SJCRH30 (cell line): ENCODE measurements at regions not wholly inside any gene's neighbourhood (a gene's known extent, or its start where the extent isn't known, plus 50 kb on each side); places are given as distances from the start of the nearest gene placed in this dataset.
"Not testable (repeated sequence)": the region's sequence is repeated elsewhere in the genome, so short reads cannot be mapped to it uniquely, and the experiment has no call there.

Source experiments
- DNase-seq, 2 experiments: peaks; one replicate each; pipeline ENCODE4 v3.0.0-alpha.2; 2015 to 2020
- H3K27ac ChIP-seq: fragments of 250-450 bp; sonication (Bioruptor Pico); 2 replicates; pipeline ENCODE4 v1.5.1; 2020; ENCODE audit warnings: mild to moderate bottlenecking, moderate library complexity
- H3K27me3 ChIP-seq: fragments of 250-450 bp; sonication (Bioruptor Pico); 2 replicates; pipeline ENCODE4 v1.5.1; 2020; ENCODE audit warnings: mild to moderate bottlenecking, moderate library complexity
- H3K36me3 ChIP-seq: fragments of 250-450 bp; sonication (Bioruptor Pico); 2 replicates; pipeline ENCODE4 v1.5.1; 2020; ENCODE audit warnings: mild to moderate bottlenecking, moderate library complexity
- H3K4me1 ChIP-seq: fragments of 250-450 bp; sonication (Bioruptor Pico); 2 replicates; pipeline ENCODE4 v1.5.1; 2020; ENCODE audit warnings: mild to moderate bottlenecking, moderate library complexity
- H3K4me3 ChIP-seq: fragments of 250-450 bp; sonication (Bioruptor Pico); 2 replicates; pipeline ENCODE4 v1.5.1; 2020; ENCODE audit warnings: mild to moderate bottlenecking, moderate library complexity
- H3K9me3 ChIP-seq: fragments of 250-450 bp; sonication (Bioruptor Pico); replicated peaks from 2 replicates; pipeline ENCODE4 v1.5.1; 2020; ENCODE audit warnings: mild to moderate bottlenecking, moderate library complexity

DNA sequence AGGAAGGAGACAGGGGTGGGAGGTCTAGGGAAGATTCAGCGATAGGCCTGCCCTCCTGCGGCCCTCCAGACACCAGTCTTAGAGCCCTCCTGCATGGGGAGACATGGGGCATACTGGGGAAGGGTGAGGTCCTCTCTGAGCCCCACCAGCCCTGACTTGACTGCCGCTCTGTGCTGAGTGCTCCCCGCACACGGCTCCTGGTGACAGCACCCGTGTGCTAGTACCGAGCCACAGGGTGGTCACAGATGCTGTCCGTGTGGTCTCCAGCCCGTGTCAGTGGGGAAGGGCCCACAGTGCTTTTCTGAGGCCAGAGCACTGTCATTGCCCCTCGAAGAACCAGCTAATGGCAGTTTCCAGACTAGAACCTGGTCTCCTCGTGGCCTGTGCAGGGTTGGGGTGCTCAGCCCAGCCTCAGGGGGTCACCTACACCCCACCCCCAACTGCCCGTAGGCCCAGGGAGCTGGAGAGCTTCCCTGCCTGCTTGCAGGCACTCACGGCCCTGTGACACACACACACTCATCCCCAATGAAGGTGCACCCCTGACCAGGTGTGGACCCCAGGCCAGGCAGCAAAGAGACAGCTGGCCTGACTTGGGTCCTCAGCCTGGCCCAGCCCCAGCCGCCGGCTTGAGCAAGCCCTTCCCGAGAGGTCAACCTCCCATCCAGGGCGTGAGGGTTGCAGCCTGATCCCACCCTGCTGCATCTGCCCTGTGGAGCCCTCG is 86.0 kb upstream of the RET start:
- Histone ChIP-seq H3K4me1 (no peaks in the 10 kb centered on the region), H3K9me3 (no peaks in the 10 kb centered on the region), H3K27ac (no peak overlapping the region), H3K27me3 (no peaks in the 10 kb centered on the region), H3K4me3 (no peak overlapping the region), H3K36me3 (no peaks in the 10 kb centered on the region)
- DNase-seq: no peak

DNA sequence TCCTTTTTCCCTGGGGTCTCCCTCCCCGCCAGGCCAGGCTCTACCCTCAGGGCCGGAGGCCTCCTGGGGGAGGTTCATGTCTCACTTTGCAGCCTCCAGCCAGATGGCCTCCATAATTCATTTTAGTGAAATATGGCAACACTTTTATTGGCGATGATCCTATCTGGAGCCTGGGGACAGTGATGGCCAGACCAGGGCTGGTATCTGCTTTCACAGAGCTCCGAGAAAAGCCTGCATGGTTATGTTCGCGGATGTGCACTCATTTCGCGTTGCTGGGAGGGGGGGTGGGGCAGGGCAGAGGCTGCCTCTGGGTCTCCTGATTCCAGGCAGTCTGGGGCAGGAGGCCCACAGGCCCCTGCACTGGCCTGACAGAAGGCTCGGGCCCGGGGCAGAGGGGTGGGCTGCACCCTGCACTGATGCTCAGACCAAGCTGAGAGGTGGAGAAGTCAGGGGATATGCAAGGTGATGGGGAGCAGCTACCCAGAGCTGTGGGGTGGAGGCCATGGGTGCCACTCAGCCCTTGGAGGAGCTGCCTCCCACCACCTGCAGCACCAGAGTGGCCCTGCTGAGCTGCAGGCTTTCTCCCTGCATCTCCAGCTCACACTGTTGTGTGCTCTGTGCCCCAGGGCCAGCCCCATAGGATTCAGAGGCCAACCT is 85.3 kb upstream of the RET start:
- H3K4me1 ChIP-seq: no peaks in the 10 kb centered on the region
- no peaks in the 10 kb centered on the region for H3K36me3 ChIP-seq
- no peak overlapping the region for H3K4me3 ChIP-seq
- H3K27me3 ChIP-seq: no peaks in the 10 kb centered on the region
- no peak for DNase-seq
- H3K9me3 ChIP-seq: no peaks in the 10 kb centered on the region
- no peak overlapping the region for H3K27ac ChIP-seq

DNA sequence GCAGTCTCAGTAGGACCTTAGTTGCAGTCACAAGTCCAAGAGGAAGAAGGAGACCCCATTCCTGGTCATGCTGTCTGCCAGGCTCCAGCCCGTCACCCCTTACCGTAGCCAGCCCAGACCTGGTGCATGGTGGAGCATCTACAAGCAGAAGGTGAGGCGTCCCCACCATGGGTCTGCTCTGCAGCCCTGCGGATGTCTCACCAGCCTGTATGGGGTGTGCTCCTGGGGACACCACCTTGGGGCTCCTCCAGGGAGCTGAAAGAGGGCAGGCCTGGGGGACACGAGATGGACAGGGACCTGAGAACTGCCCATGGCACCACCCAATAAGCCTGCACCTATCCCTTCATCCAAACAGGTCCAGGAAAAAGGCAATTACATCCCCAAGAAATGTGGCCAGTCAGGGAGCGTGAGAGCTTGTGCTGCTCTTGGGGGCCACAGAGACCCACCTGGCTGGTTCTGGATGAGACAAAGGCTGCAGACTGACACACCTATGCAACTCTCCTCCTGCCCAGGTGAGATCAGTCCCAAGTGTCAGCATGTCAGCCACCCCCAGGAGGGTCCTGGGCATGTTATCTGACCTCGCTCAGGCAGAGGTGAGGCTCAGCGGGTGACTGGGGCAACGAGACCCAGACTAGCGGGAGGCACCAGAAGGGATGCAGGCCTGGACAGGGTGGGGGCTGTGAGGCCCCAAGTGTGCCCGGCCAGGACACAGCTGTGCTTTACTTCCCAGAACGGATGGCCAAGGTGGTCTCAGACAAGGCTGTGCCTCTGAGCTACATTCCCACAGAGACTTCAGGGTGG is 84.5 kb upstream of the RET start:
- H3K4me1 ChIP-seq: no peaks in the 10 kb centered on the region
- H3K27ac ChIP-seq: no peak overlapping the region
- H3K36me3 ChIP-seq: no peaks in the 10 kb centered on the region
- no peaks in the 10 kb centered on the region for H3K9me3 ChIP-seq
- DNase-seq: no peak
- no peak overlapping the region for H3K4me3 ChIP-seq
- H3K27me3 ChIP-seq: no peaks in the 10 kb centered on the region

DNA sequence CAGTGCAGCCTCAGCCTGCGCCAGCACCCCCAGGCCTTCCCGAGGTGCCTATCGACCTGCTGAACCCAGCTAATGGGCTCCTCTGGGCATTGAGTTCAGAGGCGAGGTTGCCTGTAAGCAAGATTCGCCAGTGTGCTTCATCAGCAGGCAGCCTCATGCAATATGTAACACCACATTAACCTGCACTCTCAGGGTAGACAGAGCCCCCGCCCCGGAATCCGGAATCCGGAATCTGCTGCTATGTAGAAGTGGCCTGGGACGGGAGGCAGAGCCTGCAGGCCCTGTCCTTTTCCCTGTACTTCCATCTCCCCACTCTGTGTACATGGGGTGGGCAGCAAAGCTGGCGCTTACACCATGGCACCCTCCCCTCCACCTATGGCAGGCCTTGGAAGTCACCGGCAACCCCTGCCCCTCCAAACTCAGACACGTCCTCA is 83.9 kb upstream of the RET start:
- Histone ChIP-seq H3K9me3 (no peaks in the 10 kb centered on the region), H3K4me3 (no peak overlapping the region), H3K27ac (no peak overlapping the region), H3K36me3 (no peaks in the 10 kb centered on the region), H3K27me3 (no peaks in the 10 kb centered on the region), H3K4me1 (no peaks in the 10 kb centered on the region)
- no peak for DNase-seq

DNA sequence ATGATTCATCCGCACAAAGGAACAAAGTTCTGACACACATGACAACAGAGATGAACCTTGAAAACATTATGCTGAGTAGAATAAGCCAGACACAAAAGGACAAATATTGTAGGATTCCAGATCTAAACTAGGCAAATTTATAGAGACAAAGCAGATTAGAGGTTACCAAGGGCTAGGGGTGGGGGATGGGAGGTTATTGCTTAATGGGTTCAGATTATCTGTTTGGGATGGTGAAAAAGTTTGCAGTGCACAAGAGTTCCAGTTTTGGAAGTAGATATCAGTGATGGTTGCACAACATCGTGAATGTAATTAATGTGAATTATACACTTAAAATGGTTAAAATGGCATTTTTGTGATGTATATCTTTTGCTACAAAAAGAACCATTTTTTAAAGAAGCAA is 82.0 kb upstream of the RET start:
- H3K27ac ChIP-seq, H3K36me3 ChIP-seq, H3K4me3 ChIP-seq, H3K27me3 ChIP-seq, DNase-seq, H3K9me3 ChIP-seq, H3K4me1 ChIP-seq: not testable (repeated sequence)

DNA sequence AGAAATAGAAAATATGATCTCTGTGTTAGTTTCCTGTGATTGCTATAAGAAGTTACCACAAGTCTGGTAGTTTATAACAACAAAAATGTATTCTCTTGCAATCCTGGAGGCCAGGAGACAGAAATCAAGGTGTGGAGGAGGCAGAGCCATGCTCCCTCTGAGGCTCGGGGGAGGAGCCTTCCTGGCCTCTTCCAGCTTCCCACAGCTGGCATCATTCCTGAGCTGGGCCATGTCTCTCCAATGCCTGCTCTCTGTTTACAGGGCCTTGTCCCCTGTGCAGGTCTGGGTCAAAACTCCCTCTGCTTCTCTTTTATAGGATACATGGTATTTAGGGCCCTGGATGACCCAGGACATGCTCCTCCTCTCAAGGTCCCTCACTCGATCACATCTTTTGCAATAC is 81.3 kb upstream of the RET start:
- H3K4me1 ChIP-seq: no peaks in the 10 kb centered on the region
- no peak for DNase-seq

DNA sequence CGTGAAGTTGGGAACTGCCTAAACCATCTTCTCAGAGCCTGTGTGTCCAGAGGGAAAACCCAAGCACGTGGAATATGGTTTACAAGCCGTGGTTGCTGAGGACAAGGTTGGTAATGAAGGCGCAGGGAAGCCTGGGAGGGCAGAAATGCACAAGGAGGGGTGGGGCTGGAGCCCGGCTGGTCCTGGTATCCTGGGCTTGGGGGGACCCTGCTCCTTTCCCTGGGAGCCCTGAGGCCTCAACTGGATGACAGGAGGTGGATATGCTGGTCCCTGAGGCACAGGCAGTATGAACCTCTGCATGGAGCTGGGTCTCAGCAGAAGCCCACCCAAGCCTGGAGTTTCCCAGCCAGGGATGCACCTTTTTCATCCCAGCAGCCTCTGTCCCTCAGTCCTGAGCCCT is 80.3 kb upstream of the RET start:
- Histone ChIP-seq H3K36me3 (no peaks in the 10 kb centered on the region), H3K27me3 (no peaks in the 10 kb centered on the region), H3K4me3 (no peak overlapping the region), H3K9me3 (no peaks in the 10 kb centered on the region), H3K27ac (no peak overlapping the region), H3K4me1 (no peaks in the 10 kb centered on the region)
- no peak for DNase-seq

More for the DNA sequence above, 81.3 kb upstream of the RET start:
- no peak overlapping the region for H3K27ac ChIP-seq
- H3K9me3 ChIP-seq: no peaks in the 10 kb centered on the region
- H3K27me3 ChIP-seq: no peaks in the 10 kb centered on the region
- no peak overlapping the region for H3K4me3 ChIP-seq
- H3K36me3 ChIP-seq: no peaks in the 10 kb centered on the region

DNA sequence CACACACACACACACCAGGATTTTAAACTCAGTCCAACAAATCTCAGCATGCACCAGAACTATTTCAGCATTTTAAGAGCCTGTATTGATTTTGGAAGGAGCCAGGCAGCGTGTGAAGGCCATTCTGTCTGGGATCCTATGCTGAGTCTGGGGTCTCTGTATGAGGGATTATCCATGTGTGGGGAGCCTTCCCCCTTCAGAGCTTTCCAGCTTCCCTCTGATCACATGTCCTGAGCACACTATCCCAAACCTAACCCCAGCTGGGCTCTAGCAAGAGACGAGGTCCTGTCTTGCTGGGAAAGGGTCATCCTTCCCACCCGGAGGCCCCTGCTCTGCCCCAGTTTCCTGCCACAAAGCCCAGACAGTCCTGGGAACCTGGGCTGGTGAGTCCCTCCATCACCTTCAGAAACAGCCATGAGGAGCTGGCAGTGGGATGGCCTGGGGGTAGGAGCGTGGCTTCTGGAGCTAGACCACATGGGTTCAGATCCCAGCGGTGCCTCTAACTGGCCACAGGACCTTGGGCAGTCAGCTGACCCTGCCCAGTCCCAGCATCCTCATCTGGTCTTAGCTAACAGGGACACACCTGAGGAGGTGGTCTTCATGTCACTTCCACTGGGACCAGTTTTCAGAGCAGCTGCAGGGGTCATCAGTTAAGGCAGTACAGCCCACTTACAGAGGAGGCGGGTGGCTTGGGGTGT is 79.6 kb upstream of the RET start:
- Histone ChIP-seq H3K9me3 (no peaks in the 10 kb centered on the region), H3K36me3 (no peaks in the 10 kb centered on the region), H3K4me3 (no peak overlapping the region), H3K27ac (no peak overlapping the region), H3K4me1 (no peaks in the 10 kb centered on the region), H3K27me3 (no peaks in the 10 kb centered on the region)
- DNase-seq: peak in 1 of 2 experiments; percentile 0

DNA sequence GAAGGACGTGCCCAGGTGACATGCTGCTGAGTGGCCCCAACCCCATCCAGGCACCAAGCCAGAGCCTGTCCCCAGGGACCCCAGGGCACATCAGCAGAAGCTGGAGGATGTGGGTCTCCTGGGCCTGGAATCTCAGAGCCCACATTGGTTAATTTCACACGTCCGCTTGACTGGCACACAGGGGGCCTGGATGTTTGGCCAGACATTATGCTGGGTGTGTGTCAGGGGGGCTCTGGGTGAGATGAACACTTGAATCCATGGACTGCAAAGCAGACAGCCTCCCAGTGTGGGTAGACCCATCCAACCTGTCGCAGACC is 79.1 kb upstream of the RET start:
- H3K27me3 ChIP-seq: no peaks in the 10 kb centered on the region
- H3K4me3 ChIP-seq: no peak overlapping the region
- H3K4me1 ChIP-seq: no peaks in the 10 kb centered on the region
- H3K9me3 ChIP-seq: no peaks in the 10 kb centered on the region
- H3K36me3 ChIP-seq: no peaks in the 10 kb centered on the region
- no peak overlapping the region for H3K27ac ChIP-seq
- no peak for DNase-seq

DNA sequence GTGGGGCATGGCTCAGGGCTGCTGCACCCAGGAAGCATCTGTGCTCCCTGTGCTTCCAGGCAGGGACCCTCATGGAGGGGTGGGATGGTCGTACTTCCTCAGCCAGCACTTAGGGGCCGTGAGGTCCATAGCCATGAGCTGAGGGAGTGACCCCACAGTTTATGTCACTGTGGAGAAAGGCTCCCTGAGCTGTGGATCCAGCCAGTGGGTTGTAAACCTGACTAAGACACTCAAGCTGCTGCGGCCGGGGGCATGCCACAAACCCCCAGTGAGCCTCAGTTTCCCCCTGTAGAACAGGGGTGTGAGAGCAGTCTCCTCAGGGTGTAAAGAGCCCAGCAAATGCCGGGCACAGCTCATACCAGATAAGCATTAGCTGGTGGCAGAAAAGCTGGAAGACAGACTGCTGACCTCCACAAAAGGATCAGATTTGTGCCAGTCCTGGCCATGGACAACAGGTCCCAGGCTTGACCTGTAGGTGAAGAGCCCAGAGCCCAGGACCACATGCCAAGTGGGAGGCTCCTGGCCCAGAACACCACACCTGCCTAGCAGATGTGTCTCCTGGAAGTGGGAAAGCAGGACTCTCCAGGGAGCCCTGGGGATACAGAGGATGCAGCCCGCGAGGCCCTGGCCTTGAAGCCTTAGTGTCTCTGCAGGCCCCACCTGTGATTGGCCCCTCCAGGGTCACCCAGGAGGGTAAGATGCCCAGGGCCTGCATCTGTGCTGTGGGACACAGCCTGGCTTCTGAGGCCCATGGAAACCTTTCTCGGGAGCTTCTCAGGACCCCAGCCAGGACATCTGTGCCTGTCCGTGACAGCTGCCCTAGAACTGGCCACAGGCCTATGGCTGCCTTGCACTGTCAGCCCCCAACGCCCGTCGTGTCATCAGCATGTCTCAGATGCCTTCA is 78.1 kb upstream of the RET start:
- Histone ChIP-seq H3K4me3 (no peak overlapping the region), H3K4me1 (no peaks in the 10 kb centered on the region), H3K9me3 (no peaks in the 10 kb centered on the region), H3K27me3 (no peaks in the 10 kb centered on the region), H3K36me3 (no peaks in the 10 kb centered on the region), H3K27ac (no peak overlapping the region)
- no peak for DNase-seq

DNA sequence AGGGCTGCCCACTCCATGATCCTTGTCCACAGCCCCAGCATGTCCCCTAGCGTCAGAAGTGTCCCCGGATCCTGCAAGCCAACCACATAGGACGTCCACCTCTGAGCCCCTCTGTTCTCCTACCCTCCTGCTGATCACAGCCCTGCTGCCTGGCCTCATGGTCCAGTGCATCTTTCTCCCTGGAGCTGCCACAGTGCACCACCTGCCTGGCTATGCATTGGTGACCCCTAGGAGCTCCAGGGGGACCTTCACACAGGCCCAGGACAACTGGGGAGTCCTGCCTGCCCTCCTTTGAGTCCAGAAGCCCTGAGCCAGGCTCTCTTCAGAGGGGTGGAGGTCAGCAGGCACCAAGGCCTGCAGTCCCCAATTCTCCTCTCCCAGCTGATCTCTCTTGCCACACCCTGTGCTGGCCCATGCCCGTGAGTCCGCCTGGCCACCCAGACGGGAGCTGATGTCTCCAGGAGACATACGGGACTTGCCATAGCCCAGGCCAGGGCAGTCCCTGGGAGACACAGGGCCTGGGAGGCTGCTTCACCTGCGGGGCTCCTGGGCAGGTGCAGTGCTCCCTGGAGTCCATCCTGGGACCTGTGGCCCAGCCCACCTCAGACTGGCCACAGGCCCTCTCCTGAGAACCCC is 77.4 kb upstream of the RET start:
- no peak for DNase-seq
- Histone ChIP-seq H3K9me3 (no peaks in the 10 kb centered on the region), H3K4me1 (no peaks in the 10 kb centered on the region), H3K36me3 (no peaks in the 10 kb centered on the region), H3K4me3 (no peak overlapping the region), H3K27me3 (no peaks in the 10 kb centered on the region), H3K27ac (no peak overlapping the region)

DNA sequence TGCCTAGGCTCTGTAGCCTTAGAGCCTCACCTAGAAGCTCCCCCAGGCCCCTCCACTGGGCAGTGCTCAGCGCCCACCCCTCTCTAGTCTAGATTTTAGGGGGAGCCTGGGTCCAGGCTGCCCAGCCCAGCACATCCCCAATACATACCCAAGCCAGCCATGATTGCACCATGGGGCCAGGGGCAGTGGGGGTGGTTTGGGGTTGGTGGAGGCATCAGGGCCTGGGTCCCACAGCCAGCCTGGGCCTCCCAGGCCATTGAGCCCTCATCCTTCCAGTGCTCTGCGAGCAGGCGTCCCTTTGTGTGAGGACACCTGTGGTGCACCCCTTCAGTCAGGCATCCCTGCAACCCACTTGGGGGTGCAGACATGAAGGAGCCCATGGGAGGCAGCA is 76.9 kb upstream of the RET start:
- no peaks in the 10 kb centered on the region for H3K4me1 ChIP-seq
- no peaks in the 10 kb centered on the region for H3K27me3 ChIP-seq
- no peak overlapping the region for H3K4me3 ChIP-seq
- no peaks in the 10 kb centered on the region for H3K36me3 ChIP-seq
- no peak overlapping the region for H3K27ac ChIP-seq
- no peaks in the 10 kb centered on the region for H3K9me3 ChIP-seq
- DNase-seq: no peak

DNA sequence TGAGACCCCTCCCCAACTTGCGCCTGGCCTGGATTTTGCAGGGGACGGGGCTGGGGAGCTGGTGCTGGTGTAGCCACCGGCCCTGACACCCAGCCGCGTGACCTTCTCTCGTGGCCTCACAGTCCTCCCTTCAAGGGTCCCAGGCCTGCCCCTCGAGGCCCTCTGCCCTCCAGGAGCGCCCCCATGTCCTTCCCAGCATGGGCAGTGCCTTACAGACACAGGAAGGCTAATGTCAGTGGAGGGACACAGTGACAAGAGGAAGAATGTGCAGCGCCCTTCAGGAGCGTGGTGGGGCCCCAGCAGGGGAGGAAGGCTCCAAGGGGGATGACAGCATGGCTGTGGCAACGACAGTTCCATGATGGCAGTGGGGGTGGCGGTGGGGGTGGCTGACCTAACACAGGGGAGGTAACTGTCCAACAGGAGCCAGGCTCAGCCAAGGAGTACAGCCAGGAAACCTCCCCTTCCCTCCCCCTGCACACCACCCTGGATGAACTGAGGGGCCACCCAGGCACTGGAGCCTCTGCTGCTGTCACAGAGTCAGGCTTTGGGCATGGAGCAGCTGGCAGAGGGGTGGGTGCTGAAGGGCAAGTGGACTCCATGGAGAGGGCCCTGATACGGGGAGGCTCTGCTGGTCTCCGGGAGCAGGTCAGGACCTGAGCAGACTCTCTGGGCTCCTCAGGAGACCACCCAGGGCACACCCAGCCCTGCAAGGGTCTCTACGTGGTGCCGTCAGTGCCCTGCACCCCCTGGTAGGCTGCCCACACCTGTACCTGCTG is 76.0 kb upstream of the RET start:
- no peak overlapping the region for H3K27ac ChIP-seq
- no peaks in the 10 kb centered on the region for H3K9me3 ChIP-seq
- H3K4me3 ChIP-seq: no peak overlapping the region
- no peaks in the 10 kb centered on the region for H3K36me3 ChIP-seq
- no peaks in the 10 kb centered on the region for H3K4me1 ChIP-seq
- no peak for DNase-seq
- H3K27me3 ChIP-seq: no peaks in the 10 kb centered on the region
